Germinal center (tissue), 1 donor: ENCODE measurements at regions not wholly inside any gene's neighbourhood (a gene's known extent, or its start where the extent isn't known, plus 50 kb on each side); places are given as distances from the start of the nearest gene placed in this dataset.
"Not testable (repeated sequence)": the region's sequence is repeated elsewhere in the genome, so short reads cannot be mapped to it uniquely, and the experiment has no call there.

ENCODE experiments used
- DNase-seq: peaks from one replicate; pipeline ENCODE4 v3.0.0; 2012; ENCODE audit warnings: mixed read lengths, low spot score

- DNase-seq = not testable (repeated sequence)
Observed at GRCh38 chr12:90208379-90208778, 499.7 kb upstream of the ATP2B1 start.

- DNase-seq = no peak
Observed at GRCh38 chr12:90207799-90208198, 499.2 kb upstream of the ATP2B1 start.

GRCh38 chr12:90205165-90205564 lies 496.5 kb upstream of the ATP2B1 start:
- no peak for DNase-seq

- no peak for DNase-seq
Observed at GRCh38 chr12:90203556-90203955, 494.9 kb upstream of the ATP2B1 start.

- DNase-seq = no peak
Observed at GRCh38 chr12:90199006-90199405, 490.4 kb upstream of the ATP2B1 start.

GRCh38 chr12:90193500-90193899 lies 484.9 kb upstream of the ATP2B1 start:
- no peak for DNase-seq

GRCh38 chr12:90188857-90189256 lies 480.2 kb upstream of the ATP2B1 start:
- no peak for DNase-seq

- no peak for DNase-seq
Observed at GRCh38 chr12:90183201-90183600, 474.6 kb upstream of the ATP2B1 start.

GRCh38 chr12:90181216-90181615 lies 472.6 kb upstream of the ATP2B1 start:
- DNase-seq = no peak

- no peak for DNase-seq
Observed at GRCh38 chr12:90174956-90175355, 466.3 kb upstream of the ATP2B1 start.

GRCh38 chr12:90174198-90174510 lies 465.5 kb upstream of the ATP2B1 start:
- no peak for DNase-seq

- no peak for DNase-seq
Observed at GRCh38 chr12:90173499-90174197, 465.0 kb upstream of the ATP2B1 start.

GRCh38 chr12:90172524-90172923 lies 463.9 kb upstream of the ATP2B1 start:
- no peak for DNase-seq

- no peak for DNase-seq
Observed at GRCh38 chr12:90170740-90171139, 462.1 kb upstream of the ATP2B1 start.

GRCh38 chr12:90167518-90168208 lies 459.0 kb upstream of the ATP2B1 start:
- no peak for DNase-seq

GRCh38 chr12:90166671-90167070 lies 458.0 kb upstream of the ATP2B1 start:
- DNase-seq = no peak

- DNase-seq = no peak
Observed at GRCh38 chr12:90166012-90166411, 457.4 kb upstream of the ATP2B1 start.

GRCh38 chr12:90163975-90164374 lies 455.3 kb upstream of the ATP2B1 start:
- DNase-seq = peak; percentile 5

- DNase-seq = no peak
Observed at GRCh38 chr12:90153827-90154226, 445.2 kb upstream of the ATP2B1 start.

- no peak for DNase-seq
Observed at GRCh38 chr12:90152897-90153624, 444.4 kb upstream of the ATP2B1 start.

- DNase-seq = no peak
Observed at GRCh38 chr12:90151491-90152015, 442.9 kb upstream of the ATP2B1 start.

GRCh38 chr12:90149453-90149852 lies 440.8 kb upstream of the ATP2B1 start:
- DNase-seq = no peak
